PFSK-1 (cell line): ENCODE measurements at regions not wholly inside any gene's neighbourhood (a gene's known extent, or its start where the extent isn't known, plus 50 kb on each side); places are given as distances from the start of the nearest gene placed in this dataset.

Source experiments
- FOXP2 ChIP-seq: optimal IDR thresholded peaks from 2 replicates; pipeline ENCODE3; 2011; ENCODE audit warnings: borderline replicate concordance, control low read depth, inconsistent platforms; ENCODE audit not compliant: insufficient read depth; ENCODE audit errors: extremely low read length, extremely low read depth
- POLR2AphosphoS5 ChIP-seq: IDR thresholded peaks from 2 replicates; pipeline ENCODE4 v1.6.1; 2012; ENCODE audit warnings: low read depth, mild to moderate bottlenecking, control low read depth, low read length, moderate library complexity
- REST ChIP-seq, 2 experiments: IDR thresholded peaks; 2 replicates each; pipeline versions ENCODE4 v1.6.1 to v1.8.0; 2011 to 2012; ENCODE audit warnings: low read depth in 2 of 2, low read length in 2 of 2, control low read depth in 1 of 2, inconsistent platforms in 1 of 2, mild to moderate bottlenecking in 1 of 2, moderate library complexity in 1 of 2; ENCODE audit not compliant: insufficient read depth in 1 of 2
- SIN3A ChIP-seq: IDR thresholded peaks from 2 replicates; pipeline ENCODE4 v1.6.1; 2012; ENCODE audit warnings: mild to moderate bottlenecking, low read length, moderate library complexity, borderline replicate concordance; ENCODE audit not compliant: insufficient read depth
- TAF1 ChIP-seq: IDR thresholded peaks from 2 replicates; pipeline ENCODE4 v1.6.1; 2012; ENCODE audit warnings: low read length, control low read depth, borderline replicate concordance; ENCODE audit not compliant: insufficient read depth

DNA sequence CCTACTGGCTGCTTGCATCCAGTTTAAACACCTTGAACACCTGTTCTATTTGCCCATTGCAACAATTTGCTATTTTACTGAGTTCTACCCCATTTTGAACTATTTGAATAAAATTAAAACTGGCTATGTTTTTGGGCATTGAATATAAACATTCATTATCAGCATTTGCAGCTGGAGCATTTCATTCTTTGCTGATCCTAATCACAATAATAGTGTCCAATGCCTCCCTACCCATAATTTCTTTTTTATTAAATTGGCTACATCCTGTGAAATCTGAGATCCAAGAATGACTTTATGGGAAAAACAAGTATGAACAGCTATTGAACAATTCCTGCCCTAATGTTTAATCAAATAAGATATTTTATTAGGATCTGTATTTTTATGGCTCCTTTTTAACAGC is 447.9 kb downstream of the PLA2G4A start:
- TF ChIP-seq TAF1 = no peak
- no peak for TF ChIP-seq POLR2AphosphoS5
- TF ChIP-seq REST (IDR thresholded peaks at IDR 0.05; ENCODE audit: insufficient read depth in 1 of 2, low read depth in 2 of 2, low read length in 2 of 2) = no peak
- TF ChIP-seq SIN3A = no peak
- no peak for TF ChIP-seq FOXP2

GRCh38 chr1:187280031-187280430 is 451.3 kb downstream of the PLA2G4A start:
- TF ChIP-seq POLR2AphosphoS5 (no peak), FOXP2 (no peak), REST (IDR thresholded peaks at IDR 0.05; ENCODE audit: insufficient read depth in 1 of 2, low read depth in 2 of 2, low read length in 2 of 2) (no peak), SIN3A (no peak), TAF1 (no peak)

- TF ChIP-seq REST (IDR thresholded peaks at IDR 0.05; ENCODE audit: insufficient read depth in 1 of 2, low read depth in 2 of 2, low read length in 2 of 2) (no peak), POLR2AphosphoS5 (no peak), TAF1 (no peak), SIN3A (no peak), FOXP2 (no peak)
Observed at GRCh38 chr1:187281085-187281484, 452.3 kb downstream of the PLA2G4A start.

GRCh38 chr1:187283984-187284383 is 455.2 kb downstream of the PLA2G4A start:
- TF ChIP-seq SIN3A (no peak), FOXP2 (no peak), TAF1 (no peak), POLR2AphosphoS5 (no peak), REST (IDR thresholded peaks at IDR 0.05; ENCODE audit: insufficient read depth in 1 of 2, low read depth in 2 of 2, low read length in 2 of 2) (no peak)
